Cortex of kidney (tissue), 1 donor: ENCODE measurements at regions not wholly inside any gene's neighbourhood (a gene's known extent, or its start where the extent isn't known, plus 50 kb on each side); places are given as distances from the start of the nearest gene placed in this dataset.
"Not testable (repeated sequence)": the region's sequence is repeated elsewhere in the genome, so short reads cannot be mapped to it uniquely, and the experiment has no call there.

Source experiments
- DNase-seq: peaks from one replicate; lab custom pipeline; 2025; lab: John Stamatoyannopoulos, UW

DNA sequence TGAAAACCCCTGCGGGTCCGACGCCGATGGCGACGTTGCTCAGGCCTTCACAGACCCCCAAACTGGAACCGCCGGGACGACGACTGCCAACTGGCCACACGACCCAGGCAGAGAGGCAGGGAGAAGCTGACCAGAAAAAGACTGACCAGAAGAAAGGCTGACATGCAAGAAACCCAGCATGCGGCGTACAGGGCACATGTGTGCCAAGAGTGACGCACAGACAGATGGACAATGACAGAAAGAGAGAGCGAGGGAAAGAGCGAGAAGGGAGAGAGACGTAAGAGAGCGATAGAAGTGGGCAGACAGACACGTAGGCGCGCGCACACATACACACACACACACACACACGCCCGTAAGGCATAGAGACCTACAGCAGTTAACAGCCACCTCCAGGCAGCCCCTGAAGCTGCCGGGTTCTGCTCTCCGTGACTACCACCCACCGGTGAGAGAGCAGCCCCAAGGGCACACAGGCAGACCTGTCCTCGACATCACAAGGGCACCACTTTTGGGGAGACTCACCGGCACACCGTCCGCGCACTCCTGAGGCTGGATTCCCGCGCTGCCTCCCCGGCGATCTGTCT, 67.2 kb upstream of the ZNF527 start:
- no peak for DNase-seq

DNA sequence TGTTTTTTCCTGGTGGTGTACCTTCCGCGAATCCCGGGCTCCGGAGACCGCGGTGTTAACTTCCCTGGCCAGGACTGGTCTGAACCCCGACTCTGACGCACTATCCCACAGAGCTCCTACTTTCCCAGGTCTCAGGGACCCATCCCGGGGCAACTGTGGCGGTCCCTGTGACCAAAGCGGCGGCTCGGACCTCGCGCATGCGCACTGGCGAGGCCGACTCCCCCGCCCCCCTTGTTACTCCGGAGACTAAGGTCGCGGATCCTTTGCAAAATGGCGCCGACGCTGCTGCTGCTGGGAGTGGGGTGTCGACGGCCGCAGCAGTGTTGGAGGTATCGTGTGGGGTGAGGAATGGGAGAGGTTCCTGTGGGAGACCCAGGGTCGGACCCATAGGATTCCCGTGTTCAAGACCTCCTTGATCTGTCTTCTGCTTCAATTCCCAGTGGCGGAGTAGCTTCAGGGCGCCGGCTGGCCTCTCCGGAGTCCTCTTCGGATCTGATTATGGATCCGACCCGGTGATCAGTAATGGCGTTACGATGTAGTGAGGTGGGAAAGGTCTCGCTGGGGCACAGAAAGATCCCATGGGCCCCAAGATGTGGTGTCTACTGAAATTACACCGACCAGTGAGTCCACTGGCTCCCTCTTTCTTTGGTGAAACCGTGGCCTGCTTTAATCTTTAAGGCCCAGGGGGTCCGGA, 66.6 kb upstream of the ZNF527 start:
- no peak for DNase-seq

DNA sequence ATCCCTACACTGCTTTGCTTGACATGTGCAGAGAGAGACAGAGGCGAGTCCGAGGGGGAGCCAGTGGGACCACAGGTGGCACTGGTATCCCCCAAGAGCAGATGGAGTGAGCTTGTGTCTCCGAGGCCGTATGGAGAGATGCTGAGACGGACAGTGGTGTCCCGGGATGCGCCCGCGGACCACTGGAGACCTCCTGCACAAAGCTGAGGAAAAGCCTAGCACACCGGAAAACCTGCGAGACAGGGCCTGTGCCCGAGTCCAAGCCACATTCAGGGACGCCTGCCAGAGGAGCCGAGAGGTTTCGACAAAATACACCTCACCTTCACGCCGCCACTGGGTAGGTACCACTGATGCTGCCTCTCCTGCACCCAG, 66.0 kb upstream of the ZNF527 start:
- DNase-seq, result no peak

DNA sequence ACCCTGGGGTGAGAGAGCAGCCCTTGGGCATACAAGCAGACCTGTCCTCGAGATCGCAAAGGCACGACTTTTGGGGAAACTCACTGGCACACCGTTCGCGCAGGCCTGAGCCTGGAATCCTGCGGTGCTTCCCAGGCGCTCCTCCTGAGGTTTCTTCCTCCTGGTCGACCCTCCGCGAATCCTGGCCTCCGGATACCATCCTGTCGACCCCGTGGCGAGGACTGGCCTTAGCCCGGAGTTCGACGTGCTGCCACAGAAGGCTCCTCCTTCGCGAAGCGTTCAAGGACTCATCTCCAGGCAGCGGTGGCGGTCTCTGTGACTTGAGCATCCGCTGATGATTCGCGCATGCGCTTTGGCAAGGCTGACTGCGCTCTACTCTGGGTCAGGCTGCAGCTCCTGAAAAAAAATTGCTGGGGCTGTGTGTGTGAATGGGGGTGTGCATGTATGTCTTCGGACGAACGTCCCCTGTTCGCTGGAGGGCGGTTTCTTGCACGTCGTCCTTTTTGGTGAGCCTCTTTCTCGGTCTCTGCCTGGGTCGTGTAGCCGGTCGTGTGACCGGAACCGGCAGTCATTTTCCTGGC, 64.4 kb upstream of the ZNF527 start:
- DNase-seq, result no peak

DNA sequence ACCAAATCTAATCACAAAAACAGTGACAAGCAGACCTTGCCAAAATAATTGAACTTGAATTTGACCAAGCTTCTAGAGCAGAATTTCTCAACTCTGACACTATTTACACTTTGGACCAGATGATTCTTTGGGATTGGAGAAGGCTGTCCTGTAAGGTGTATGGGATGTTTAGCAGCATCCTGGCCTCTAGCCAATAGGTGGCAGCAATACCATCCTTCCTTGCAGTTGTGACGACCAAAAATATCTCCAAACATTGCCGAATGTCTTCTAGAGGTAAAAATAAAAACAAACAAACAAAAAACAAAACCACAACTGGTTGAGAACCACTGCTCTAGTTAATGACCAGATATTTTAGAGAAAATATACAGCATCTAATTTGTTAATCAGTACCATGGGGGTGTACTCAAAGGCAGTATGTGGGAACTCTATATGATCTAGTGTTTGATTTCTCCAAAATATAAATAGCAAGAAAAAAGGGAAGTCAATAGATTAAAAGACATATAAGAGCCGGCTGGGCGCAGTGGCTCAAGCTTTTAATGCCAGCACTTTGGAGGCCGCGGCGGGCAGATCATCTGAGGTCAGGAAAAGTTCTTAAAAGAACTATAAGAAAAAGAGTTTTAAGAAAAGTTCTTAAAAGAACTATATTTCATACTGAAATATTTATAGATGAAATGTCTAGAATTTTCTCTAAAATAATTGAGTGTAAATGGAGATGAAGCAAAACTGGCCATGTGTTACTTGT, 60.9 kb upstream of the ZNF527 start:
- no peak for DNase-seq

DNA sequence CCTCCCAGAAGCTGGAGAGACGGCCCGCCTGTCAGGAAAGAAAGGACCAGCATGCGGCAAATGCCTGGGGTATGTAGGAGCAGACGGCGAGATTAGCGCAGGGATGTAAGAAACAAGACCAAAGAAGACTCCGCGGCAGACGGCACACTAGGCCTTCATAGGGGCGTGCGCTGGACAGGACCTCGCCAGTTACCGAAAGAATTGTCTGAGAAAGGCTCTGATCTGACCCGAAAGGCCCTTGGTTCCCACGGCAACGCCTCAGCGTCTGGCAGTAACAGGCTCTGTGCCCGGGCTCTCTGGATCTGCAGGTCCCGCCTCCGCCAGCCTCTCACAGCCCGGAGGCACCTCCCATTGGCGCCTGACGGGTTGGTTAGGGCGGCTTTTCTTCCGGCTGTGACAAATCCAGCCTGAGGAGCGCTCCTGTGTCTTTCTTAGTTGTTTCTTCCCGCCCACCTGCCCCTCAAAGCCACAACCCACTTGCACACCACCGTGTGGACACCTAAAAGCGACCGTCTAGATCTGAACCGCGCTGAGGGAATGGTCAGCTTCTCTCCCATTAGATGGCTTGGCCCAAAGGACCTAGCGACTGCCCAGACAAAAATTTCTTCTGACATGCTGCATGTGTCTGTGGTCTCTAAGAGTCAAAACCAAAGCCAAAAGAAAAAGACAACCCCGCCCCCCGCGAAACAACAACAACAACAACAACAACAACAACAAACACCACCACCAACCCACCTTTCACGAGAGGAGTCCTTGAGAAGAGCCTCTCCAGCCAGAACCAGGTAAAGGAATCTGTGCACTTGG, 58.2 kb upstream of the ZNF527 start:
- DNase-seq, result not testable (repeated sequence)

DNA sequence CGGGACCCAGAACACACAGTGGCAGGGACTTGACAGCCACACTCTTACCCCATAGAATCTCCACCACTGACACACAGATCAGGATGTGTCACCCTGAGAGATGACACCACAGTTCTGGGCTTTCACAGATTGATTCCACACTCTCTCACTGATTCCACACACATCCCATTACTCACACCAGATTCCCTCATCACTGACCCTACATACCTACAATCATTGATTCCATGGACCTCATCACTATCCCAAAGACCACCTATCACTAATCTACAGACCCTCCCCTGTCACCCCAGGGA, 57.6 kb upstream of the ZNF527 start:
- no peak for DNase-seq

DNA sequence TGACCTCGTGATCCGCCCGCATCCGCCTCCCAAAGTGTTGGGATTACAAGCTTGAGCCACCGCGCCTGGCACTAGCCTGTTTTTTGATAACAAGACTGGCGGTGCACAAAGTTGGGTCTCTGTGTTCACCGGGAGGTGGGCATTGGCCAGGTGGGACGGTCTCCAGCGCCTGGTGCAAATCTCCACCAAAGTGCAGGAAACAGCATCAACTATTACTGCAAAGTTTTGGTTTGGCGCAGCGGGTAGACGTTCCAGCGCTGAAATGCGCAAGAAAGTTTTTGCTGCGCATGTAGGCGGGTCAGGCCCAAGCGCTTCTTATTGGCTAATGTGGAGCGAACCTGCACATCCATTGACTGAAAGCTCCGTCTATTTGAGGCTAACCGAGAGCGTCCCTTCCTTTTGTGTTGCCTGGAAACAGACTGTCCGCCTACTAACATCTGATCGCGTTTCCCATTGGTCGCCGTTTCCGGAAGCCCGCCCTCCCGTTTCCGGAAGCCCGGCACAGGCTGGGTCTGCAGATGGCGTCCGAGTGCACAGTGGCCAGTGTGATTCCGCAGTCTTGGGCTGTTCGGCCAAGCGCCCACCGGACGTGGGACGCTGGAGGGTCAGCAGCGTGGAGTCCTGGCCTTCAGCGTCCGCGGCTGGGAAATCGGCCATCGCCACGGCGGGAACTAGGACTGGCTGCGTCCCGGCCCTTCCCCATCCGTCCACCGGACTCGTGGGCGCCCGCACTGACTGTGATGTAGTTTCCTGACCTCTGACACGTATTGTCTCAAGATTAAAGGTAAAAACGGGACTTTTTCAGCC, 53.3 kb upstream of the ZNF527 start:
- DNase-seq, result peak; percentile 64

DNA sequence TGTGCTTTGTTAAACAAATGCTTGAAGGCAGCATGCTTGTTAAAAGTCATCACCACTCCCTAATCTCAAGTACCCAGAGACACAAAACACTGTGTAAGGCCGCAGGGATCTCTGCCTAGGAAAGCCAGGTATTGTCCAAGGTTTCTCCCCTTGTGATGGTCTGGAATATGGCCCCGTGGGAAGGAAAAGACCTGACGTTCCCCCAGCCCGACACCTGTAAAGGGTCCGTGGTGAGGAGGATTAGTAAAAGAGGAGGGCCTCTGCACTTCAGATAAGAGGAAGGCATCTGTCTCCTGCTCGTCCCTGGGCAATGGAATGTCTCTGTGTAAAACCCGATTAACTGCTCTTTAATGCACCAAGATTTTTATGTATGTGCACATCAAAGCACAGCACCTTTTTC, 49.9 kb upstream of the ZNF527 start:
- not testable (repeated sequence) for DNase-seq
